ENCODE measurements at regions not wholly inside any gene's neighbourhood (a gene's known extent, or its start where the extent isn't known, plus 50 kb on each side); places are given as distances from the start of the nearest gene placed in this dataset.
"Not testable (repeated sequence)": the region's sequence is repeated elsewhere in the genome, so short reads cannot be mapped to it uniquely, and the experiment has no call there.

DNA sequence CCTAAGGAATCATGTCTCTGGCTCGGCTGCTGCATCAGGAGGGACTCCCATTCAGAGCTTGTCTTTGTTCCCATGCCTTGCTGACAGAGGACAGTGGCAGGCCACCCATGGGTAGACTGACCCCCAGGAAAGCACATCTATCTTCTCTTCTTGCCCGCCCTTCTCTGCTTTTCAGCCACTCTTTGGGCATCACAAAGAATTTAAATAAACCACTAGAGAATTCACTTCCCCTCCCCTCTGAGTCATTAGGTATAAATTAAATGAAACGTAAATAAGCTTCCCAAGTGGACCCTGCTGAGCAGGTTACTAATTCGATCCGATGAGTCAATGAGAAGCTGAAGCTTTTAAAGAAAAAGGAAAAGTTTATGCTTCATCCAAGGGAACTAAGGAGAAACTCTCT lies 97.0 kb downstream of the DRD1 start:
- no peak for DNase-seq (ENCODE audit: low read depth)

DNA sequence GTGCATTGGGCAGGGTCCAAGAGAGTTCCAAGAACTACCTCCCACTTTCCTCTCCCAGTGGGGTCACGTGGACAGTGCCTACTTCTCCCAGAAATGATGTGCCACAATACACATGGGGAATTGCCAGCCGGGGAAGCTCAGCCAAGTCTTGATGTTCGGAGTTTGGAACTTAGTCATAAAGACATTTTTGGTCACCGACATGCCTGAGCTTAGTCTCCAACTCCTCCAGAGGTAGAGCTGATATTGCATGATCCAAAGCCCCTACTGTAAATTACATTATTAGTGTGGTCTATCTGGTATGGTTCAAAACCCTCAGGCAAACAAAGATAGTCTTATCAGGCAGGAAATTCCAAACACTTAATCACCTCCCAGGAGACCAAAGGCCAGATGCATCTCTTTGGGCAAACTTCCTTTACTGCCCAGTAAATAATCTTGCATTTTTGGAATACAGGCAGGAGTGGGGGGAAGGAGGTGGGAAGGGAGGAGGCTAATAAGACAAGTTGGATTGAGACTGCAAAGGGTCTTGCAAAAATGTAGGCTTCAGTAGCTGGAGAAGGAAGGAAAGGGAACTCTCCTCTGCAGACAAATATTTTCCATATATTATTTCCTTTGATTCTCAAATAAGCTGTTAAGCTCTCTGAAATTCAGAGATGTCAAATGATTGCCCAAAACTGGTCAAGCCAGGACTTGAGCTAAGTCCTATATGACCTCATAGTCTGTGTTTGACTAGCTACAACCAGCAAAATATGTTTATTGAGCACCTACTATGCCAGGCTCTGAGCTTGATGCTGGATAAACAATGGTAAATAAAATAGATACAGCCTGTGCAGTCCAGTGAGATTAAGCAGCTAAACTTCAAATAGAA lies 99.4 kb downstream of the DRD1 start:
- DNase-seq (ENCODE audit: low read depth): no peak

DNA sequence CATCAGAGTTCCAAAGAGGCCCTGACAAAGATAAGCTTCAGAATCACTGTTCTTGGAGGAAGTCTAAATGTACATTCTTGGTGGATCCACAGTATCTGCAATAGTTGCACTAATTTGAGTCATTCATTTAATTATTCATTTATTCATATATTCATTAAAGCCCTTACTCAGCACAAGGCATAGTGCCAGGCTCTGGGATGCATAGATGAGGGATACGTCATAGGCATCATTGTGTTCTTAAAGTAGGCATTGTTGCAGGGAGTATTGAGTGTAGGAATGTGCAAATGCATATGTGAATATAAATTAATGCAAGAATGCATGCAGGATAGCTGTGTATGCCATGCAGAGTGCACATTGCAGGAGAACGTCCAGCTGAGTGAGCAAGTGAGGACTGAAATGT lies 100.7 kb downstream of the DRD1 start:
- DNase-seq (ENCODE audit: low read depth): no peak

DNA sequence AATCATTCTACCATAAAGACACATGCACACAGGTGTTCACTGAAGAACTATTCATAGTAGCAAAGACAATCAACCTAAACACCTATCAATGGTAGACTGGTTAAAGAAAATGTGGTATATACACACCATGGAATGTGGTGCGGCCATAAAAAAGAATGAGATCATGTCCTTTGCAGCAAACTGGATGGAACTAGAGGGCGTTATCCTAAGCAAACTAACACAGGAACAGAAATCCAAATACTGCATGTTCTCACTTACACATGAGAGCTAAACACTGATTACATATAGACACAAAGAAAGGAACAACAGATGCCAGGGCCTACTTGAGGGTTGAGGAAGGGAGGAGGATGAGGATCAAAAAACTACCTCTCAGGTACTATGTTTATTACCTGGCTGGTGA lies 103.8 kb downstream of the DRD1 start:
- no peak for DNase-seq (ENCODE audit: low read depth)

DNA sequence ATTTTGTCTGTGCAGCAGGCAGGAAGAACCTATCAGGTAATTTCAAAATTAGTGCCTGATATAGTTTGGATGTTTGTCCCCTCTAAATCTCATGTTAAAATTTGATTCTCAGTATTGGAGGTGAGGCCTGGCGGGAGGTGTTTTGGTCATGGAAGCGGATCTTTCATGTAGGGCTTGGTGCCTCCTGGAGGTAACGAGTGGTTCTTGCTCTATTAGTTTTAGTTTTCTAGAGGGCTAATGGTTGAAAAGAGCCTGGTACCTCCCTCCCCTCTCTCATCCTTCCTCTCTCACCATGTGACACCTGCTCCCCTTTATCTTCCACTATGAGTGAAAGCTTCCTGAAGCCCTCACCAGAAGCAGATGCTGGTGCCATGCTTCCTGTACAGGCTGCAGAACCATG lies 106.3 kb downstream of the DRD1 start:
- no peak for DNase-seq (ENCODE audit: low read depth)

DNA sequence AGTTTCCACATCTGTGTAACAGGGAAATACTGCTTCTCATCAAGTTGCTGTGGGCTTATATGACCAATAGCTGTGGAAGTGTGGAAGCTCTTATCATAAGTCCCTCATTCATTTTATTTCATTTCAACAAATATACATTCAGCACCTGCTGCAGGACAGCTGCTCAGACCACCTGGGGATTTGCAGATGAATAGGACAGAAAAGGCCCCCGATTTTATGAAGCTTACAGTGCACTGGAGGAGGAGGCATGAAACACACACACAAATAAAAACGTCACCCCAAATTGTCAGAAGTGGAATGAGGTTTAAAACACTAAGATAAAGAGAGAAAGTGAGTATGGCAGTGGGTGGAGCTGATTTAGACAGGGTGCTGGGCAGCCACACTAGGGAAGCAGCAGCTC lies 107.2 kb downstream of the DRD1 start:
- no peak for DNase-seq (ENCODE audit: low read depth)

DNA sequence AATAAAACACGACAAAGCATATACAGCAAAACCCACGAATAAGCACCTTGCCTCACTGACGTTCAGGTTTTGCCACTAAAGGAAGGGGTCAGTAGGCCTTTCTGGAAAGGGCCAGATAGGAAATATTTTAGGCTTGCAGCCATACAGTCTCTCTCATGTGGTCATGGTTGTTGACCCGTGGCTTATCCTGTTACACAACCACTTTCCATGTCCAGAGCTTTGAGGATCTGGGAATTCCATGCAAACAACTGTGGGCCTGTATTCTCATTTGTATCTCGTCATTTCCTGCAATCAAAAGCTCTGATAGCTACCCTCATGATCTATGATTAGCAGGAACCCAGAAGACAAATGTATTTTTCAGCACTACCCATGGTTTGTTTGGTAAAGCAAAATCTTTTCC lies 108.3 kb downstream of the DRD1 start:
- no peak for DNase-seq (ENCODE audit: low read depth)

DNA sequence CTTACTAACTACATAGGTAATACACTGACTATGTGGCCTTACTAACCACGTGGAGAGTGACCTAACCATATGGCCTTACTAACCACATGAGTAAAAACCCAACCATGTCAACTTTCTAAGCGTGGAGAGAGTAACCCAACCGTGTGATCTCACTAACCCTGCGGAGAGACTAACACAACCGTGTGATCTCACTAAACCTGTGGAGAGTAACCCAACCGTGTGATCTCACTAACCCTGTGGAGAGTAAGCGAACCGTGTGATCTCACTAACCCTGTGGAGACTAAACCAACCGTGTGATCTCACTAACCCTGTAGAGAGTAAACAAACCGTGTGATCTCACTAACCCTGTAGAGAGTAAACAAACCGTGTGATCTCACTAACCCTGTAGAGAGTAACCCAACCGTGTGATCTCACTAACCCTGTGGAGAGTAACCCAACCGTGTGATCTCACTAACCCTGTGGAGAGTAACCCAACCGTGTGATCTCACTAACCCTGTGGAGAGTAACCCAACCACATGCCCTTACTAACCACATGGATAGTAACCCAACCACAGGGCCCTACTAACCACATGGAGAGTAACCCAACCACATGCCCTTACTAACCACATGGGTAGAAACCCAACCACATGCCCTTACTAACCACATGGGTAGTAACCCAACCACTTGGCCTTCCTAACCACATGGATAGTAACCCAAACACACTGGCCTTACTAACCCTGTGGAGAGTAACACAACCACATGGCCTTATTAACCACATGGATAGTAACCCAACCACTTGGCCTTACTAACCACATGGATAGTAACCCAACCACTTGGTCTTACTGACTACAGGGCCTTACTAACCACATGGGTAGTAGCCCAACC lies 112.6 kb downstream of the DRD1 start:
- not testable (repeated sequence) for DNase-seq (ENCODE audit: low read depth)

DNA sequence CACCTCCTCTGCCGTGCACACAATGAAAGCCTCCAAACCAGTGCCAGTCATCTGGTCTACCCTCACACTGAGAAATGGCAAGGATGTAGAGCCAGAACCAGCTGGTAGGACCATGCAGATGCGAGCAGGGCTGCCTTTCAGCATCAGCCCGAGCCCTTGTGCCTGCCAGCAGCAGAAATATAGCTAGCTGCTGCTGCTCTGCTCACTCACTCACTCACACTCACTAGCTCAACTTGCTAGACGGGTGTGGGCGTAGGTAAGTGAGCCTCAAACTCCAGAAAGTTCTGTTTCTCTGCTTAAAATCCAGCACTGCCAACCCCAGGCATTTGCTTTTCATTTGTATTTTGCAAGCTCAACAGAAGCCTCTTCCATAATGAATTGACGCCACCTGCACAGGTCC lies 114.0 kb downstream of the DRD1 start:
- no peak for DNase-seq (ENCODE audit: low read depth)

DNA sequence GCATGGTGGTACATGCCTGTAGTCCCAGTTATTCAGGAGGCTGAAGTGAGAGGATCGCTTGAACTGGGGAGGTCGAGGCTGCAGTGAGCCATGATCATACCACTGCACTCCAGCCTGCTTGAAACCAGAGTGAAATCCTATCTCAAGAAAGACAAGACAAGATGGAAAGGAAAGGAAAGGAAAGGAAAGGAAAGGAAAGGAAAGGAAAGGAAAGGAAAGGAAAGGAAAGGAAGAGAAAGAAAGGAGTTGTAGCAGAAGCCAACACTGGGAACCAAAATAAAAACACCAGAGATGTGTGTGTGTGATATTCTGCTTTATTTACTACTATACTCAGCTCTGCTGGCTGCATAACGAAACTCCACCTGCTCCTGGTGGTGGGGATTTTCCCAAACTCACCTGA lies 115.3 kb downstream of the DRD1 start:
- no peak for DNase-seq (ENCODE audit: low read depth)

DNA sequence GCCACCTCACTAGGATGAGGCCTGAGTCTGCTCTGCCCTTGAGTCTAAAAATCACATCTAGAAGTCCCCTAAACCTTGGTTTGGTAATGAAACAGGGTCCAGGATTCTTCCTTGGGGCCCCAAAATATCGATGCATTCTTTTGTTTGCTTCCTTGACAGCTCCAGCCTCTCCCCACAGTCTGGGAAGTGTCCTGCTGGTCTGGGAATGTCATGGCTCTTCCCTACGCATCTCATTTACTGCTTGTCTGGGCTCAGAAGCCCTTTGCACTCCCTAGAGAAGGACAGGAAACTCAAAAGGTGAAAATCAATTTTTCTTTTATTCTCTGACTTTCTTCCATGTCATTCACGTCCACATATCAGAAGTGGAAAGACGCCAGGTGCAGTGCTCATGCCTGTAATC lies 115.8 kb downstream of the DRD1 start:
- DNase-seq (ENCODE audit: low read depth): no peak

DNA sequence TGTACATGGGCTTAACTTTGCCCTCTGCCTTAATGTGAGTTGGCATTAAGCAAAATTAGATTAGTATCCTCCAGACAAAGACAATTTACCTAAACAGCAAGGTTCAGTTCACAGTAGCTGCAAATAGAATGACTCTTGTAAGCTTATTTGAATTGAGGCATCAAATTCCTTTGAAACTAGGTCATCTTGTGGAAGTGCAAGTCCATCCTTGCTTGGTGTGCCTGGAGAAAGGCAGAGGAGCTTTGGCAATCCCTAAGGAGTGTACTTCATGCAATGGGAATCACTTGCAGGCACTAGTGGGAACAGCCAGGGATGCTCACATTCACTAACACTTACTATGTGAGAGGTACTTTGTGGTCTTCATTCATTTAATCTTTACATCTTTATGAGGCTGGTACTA lies 118.3 kb downstream of the DRD1 start:
- no peak for DNase-seq (ENCODE audit: low read depth)

DNA sequence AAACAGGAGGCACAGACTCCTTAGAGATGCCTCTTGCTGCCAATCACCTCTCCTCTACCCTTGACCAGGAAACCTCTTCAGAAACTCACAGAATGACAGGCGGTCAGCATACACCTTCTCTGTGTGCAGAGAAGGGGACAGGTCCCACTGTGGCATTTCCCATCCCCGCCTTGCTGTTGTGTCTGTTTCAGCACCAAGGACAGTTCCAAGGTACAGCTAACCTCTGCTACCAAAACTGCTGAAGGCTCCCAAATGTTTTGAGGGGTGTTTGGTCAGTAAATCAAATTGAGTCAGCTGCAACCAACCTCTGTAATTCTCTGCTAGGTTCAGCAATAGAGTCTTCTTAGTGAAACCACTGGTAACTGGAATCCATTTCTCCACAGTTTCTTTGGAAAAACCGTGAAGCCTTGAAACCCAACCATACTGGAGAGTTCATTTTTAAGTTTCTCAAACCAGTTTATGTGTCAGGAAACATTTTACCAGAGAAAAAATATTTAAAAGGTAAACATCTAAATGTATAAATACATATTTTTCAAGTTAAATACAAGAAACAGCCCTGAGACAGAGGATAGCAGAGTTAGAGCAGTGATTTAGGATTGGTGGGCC lies 122.0 kb downstream of the DRD1 start:
- no peak for DNase-seq (ENCODE audit: low read depth)

DNA sequence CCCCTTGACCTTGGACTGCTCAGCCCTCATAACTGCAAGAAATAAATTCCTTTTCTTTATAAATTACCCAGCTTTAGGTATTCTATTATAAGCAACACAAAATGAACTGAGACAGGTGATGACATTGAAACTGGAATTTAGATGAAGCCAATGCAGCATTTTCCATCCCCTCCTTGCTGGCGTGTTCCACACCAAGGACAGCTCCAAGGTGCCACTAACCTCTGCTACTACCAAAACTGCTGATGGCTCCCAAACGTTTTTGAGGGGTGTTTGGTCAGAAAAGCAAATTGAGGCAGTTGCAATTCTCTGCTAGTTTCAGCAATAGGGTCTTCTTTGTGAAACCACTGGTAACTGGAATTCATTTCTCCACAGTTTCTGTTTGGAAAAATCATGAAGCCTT lies 124.8 kb downstream of the DRD1 start:
- no peak for DNase-seq (ENCODE audit: low read depth)

DNA sequence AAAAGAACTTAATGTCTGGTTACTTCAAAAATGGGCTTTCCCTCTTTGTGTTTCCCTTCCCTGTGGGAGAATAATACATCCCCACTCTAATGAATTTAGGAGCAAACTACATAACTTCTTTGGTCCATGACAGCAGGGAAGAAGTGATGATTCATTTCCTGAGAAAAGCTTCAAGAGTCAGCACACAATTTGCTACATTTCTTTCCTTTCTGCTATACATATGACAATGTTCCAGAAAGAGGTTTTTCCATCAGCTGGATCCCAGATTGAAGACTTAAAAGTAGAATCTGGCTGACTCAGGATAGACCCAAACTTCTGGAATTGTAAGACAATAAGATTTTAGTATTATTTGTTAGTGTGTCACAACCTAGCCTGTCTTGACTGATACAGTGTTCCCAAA lies 126.1 kb downstream of the DRD1 start:
- DNase-seq (ENCODE audit: low read depth): no peak

DNA sequence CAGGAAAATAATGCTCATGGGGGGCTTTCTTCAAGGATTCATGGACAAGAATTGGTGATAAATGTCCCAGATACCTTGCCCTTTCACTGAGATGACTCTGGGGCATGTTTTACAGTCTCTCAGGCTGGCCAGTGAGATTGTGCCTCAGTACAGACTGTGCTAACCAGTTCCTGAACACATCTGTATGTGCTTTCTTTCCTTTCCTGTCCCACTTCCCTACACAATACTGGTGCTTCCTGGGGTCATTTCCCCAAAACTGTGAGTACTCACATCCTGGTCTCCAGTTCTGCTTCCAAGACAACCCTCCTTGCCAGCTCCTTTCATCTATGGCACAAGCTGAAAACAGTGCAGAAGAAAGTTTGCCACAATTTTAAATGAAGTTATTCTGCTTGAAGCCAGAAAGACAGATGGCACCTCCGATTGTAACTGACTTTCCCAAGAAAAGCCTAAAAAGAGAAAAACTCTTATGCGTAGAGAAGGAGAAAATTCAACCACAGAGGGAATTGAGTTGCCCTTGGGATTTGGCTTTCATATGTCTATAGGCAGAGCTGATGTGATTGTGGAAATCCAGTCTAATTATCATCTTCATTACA lies 134.7 kb downstream of the DRD1 start:
- DNase-seq (ENCODE audit: low read depth): no peak

DNA sequence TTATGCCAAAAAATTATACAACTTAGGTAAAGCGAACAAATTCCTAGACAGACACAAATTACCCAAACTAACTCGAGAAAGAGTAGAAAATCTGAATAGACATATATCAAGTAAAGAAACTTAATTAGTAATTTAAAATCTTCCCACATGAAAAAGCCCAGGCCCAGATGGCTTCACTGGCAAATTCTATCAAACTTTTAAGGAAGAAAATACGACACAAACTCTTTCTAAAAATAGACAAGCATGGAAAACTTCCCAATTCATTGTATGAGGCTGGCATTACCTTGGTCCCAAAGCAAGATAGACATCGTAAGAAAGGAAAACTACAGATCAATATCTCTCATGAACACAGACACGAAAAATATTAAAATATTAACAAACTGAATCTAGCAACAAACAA lies 135.3 kb downstream of the DRD1 start:
- no peak for DNase-seq (ENCODE audit: low read depth)

DNA sequence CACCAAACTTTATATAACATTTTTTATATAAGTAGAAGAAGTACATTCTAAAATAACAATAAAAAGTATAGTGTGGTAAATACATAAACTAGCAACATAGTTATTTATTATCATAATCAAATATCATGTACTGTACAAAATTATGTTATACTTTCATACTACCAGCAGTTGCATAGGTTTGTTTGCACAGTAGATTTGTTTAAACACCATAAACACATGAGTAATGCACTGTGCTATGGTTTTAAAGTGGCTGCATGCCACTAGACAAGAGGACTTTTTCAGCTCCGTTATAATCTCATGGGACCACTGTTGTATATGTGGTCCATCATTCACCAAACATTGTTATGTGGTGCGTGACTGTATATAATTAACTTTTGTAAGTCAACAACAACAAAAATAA lies 137.6 kb downstream of the DRD1 start:
- no peak for DNase-seq (ENCODE audit: low read depth)

DNA sequence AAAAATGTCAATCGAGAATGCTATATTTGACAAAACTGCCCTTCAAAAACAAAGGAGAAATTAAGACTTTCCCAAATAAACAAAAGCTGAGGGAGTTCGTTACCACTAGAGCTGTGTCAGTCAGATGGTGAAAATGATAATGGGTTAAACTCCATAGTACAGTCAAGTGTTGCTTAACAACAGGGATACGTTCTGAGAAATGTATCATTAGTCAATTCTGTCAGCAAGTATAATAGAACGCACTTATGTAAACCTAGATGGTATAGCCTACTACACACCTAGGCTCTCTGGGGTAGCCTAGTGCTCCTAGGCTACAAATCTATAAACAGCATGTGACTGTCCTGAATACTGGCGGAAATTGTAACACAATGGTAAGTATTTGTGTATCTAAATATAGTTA lies 138.7 kb downstream of the DRD1 start:
- DNase-seq (ENCODE audit: low read depth): no peak

DNA sequence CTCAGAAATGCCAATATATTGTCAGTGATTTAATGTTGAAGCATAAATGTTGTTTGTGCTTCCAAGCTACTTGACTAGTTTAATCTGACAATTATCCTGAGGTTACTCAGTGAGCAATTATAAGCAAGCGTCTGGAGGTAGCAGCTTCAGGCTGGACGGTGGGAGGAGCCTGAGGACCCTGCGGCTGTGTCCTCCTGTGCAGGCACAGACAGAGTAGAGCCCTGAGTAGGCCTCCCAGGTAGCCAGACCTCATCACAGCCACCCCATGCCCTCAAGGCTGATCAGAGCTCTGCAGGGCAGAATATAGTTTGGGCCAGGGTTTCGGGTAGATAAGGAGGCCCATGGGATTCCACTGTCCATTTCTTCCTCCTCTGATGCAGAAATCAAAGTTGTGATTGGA lies 153.6 kb downstream of the DRD1 start:
- DNase-seq (ENCODE audit: low read depth): no peak

DNA sequence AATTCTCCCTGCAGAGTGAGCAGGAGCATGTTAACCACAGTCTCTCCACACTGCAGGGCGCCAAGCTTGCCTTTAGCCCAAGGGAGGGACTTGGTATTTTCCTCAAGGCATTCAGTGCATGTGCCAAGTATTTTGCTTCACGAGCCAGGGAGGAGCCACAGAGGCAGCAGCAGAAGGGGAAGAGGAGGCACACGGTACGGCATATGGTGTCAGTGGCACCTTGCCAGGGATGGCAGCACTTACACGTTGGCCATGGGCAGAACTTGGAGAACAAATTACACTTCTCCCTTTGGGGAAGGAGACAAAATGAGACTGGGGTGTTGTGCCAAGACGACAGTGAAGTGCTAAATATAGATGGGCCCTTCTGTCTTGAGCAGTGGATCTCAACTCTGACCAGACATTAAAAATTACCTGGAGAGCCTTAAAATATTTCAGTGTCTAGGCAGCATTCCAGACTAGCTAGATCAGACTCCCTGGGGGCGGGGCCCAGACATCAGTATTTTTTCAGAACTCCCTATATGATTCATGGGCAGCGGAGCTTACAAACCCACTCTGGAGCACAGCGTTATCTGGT lies 155.8 kb downstream of the DRD1 start:
- peak; percentile 39 for DNase-seq (ENCODE audit: low read depth)

DNA sequence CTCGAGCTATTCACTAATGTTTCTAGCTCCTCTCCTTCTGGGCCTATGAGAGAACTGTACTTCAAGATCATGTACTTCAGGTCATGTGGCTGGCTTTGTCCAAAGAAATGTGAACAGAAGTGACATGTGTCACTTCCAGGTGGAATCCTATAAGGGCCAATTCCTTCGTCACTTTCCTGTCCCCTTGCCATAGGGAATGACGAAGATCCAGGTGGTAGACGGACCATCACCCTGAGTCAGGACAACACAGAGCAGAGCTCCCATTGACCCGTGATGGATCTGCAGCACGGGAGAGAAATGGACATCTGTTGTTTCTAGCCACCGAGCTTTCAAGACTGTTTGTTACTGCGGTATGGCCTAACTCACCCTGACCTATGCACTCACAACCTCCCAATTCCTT lies 157.0 kb downstream of the DRD1 start:
- DNase-seq (ENCODE audit: low read depth): no peak
